PC-3 (cell line): ENCODE measurements at regions not wholly inside any gene's neighbourhood (a gene's known extent, or its start where the extent isn't known, plus 50 kb on each side); places are given as distances from the start of the nearest gene placed in this dataset.

Experiments
- EZH2 ChIP-seq: fragments of 300-600 bp; sonication (generic); IDR thresholded peaks from one replicate; pipeline ENCODE4 v1.6.1; 2017; ENCODE audit warnings: antibody characterized with exemption, mild to moderate bottlenecking, low read length; ENCODE audit not compliant: unreplicated experiment
- TF ChIP-seq, protein P1 (sequence below): fragments of 300-600 bp; sonication (generic); conservative IDR thresholded peaks from 2 replicates; pipeline ENCODE4 v1.5.1; 2017; ENCODE audit warnings: antibody characterized with exemption, low read depth, mild to moderate bottlenecking, low read length

DNA sequence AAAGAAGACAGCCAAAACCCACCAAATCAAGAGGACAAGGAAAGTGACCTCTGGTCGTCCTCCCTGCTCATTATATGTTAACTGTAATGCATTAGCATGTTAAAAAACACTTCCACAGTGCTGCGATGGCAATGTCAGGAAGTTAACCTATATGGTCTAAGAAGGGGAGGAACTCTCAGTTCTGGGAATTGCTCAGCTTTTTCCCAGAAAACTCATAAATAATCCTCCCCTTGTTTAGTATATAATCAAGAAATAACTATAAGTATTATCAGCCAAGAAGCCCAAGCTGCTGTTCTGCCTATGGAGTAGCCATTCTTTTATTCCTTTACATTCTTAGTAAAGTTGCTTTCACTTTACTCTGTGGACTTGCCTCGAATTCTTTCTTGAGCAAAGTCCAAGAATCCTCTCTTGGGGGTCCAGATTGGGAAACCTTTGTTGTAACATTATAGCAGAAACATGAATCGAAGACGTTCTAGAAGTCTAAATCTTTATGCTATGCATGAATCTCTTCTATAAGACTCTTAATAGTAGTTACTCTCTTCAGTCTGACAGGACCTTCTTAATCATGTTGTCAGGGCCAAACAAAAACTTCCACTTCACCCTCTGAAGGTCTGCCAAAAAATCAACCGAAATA is 110.0 kb upstream of the VANGL1 start:
- TF ChIP-seq, protein P1, sequence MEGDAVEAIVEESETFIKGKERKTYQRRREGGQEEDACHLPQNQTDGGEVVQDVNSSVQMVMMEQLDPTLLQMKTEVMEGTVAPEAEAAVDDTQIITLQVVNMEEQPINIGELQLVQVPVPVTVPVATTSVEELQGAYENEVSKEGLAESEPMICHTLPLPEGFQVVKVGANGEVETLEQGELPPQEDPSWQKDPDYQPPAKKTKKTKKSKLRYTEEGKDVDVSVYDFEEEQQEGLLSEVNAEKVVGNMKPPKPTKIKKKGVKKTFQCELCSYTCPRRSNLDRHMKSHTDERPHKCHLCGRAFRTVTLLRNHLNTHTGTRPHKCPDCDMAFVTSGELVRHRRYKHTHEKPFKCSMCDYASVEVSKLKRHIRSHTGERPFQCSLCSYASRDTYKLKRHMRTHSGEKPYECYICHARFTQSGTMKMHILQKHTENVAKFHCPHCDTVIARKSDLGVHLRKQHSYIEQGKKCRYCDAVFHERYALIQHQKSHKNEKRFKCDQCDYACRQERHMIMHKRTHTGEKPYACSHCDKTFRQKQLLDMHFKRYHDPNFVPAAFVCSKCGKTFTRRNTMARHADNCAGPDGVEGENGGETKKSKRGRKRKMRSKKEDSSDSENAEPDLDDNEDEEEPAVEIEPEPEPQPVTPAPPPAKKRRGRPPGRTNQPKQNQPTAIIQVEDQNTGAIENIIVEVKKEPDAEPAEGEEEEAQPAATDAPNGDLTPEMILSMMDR: no peak
- TF ChIP-seq EZH2: no peak
